LNCAP (cell line): ENCODE measurements at regions not wholly inside any gene's neighbourhood (a gene's known extent, or its start where the extent isn't known, plus 50 kb on each side); places are given as distances from the start of the nearest gene placed in this dataset.

Experiments
- CTCF ChIP-seq: fragments of 450-650 bp; IDR thresholded peaks from 2 replicates; pipeline ENCODE4 v1.5.1; 2017; ENCODE audit warnings: mild to moderate bottlenecking

- TF ChIP-seq CTCF, result no peak
Observed at GRCh38 chr16:80081846-80082245, 458.9 kb upstream of the DYNLRB2 start.

GRCh38 chr16:80080287-80080851 is 460.4 kb upstream of the DYNLRB2 start:
- TF ChIP-seq CTCF, result no peak

GRCh38 chr16:80079072-80079471 is 461.7 kb upstream of the DYNLRB2 start:
- no peak for TF ChIP-seq CTCF

- no peak for TF ChIP-seq CTCF
Observed at GRCh38 chr16:80077696-80078095, 463.1 kb upstream of the DYNLRB2 start.

- no peak for TF ChIP-seq CTCF
Observed at GRCh38 chr16:80074329-80074728, 466.5 kb upstream of the DYNLRB2 start.

GRCh38 chr16:80071964-80072456 is 468.8 kb upstream of the DYNLRB2 start:
- no peak for TF ChIP-seq CTCF

- TF ChIP-seq CTCF, result no peak
Observed at GRCh38 chr16:80066805-80067580, 466.5 kb upstream of the MAF start.
